ENCODE measurements at regions not wholly inside any gene's neighbourhood (a gene's known extent, or its start where the extent isn't known, plus 50 kb on each side); places are given as distances from the start of the nearest gene placed in this dataset.

- Mint-ChIP-seq H3K4me1 (peaks cover 14 to 16% of the 10 kb centered on the region in 2 experiments), H3K9me3 (no peaks in the 10 kb centered on the region), H3K36me3 (ENCODE audit: insufficient read depth in 1 of 3, low read depth in 3 of 3) (no peaks in the 10 kb centered on the region; a peak in 1 of 7 replicates), H3K27me3 (ENCODE audit: low read depth) (peaks cover 77% of the 10 kb centered on the region), H3K4me3 (no peak overlapping the region), H3K27ac (no peak overlapping the region)
- no peak overlapping the region for H4K8ac ChIP-seq (replicated peaks; ENCODE audit: insufficient read length, low read depth, low read length)
- no CpG with 5 or more reads among the region's 1 CpG for WGBS (ENCODE audit: extremely low coverage, insufficient read length, low lambda C conversion rate)
- no peak overlapping the region for H3K4me2 ChIP-seq (ENCODE audit: insufficient read depth, insufficient read length, low read length)
- H3T11ph ChIP-seq (ENCODE audit: low read length), result no peak overlapping the region
- no peak overlapping the region for H2BK20ac ChIP-seq (ENCODE audit: low read depth, low read length, poor library complexity, severe bottlenecking)
- no peaks in the 10 kb centered on the region for H3K79me1 ChIP-seq (ENCODE audit: insufficient read depth, low read depth, low read length, poor library complexity, severe bottlenecking)
- no peak overlapping the region for H2BK15ac ChIP-seq (ENCODE audit: low read depth, low read length)
- H3K14ac ChIP-seq (ENCODE audit: insufficient read depth, low read length), result no peak overlapping the region
- no peaks in the 10 kb centered on the region; the same call in 1 of the 2 replicates for H3K4me1 ChIP-seq (ENCODE audit: insufficient read depth, low read length)
- no peak overlapping the region for H2AK5ac ChIP-seq (ENCODE audit: insufficient read length, low read length)
- H3K23me2 ChIP-seq (ENCODE audit: insufficient read length, low read depth, low read length, poor library complexity, severe bottlenecking), result no peaks in the 10 kb centered on the region
- no peak overlapping the region for H3K9ac ChIP-seq (ENCODE audit: extremely low read depth, insufficient read length, low read length)
- H4K5ac ChIP-seq (ENCODE audit: insufficient read length, low read depth, low read length), result no peak overlapping the region
- H3K9me3 ChIP-seq (ENCODE audit: control insufficient read depth, low read depth, low read length), result no peaks in the 10 kb centered on the region
- no peak overlapping the region for H3K18ac ChIP-seq (ENCODE audit: insufficient read length, low read depth, low read length)
- no peak overlapping the region for H2AFZ ChIP-seq (ENCODE audit: low read length)
- no peak overlapping the region for H3K56ac ChIP-seq (ENCODE audit: insufficient read length, low read depth, low read length)
- no peaks in the 10 kb centered on the region for H4K20me1 ChIP-seq (ENCODE audit: control insufficient read depth, insufficient read depth, insufficient read length)
- H3K4ac ChIP-seq (ENCODE audit: low read depth, low read length), result no peak overlapping the region
- H4K91ac ChIP-seq (ENCODE audit: insufficient read length, low read depth, low read length), result no peak overlapping the region
- no peak overlapping the region for H3K27ac ChIP-seq (ENCODE audit: insufficient read length, low read depth, low read length)
- no peak overlapping the region for H3K23ac ChIP-seq (ENCODE audit: insufficient read length, low read depth, low read length)
- TF ChIP-seq CTCF (conservative IDR thresholded peaks at IDR 0.05), result no peak
- no peak overlapping the region for H2BK5ac ChIP-seq (ENCODE audit: insufficient read length, low read length)
- H2BK12ac ChIP-seq (ENCODE audit: insufficient read length, low read depth, low read length), result no peak overlapping the region
- H3K79me2 ChIP-seq (ENCODE audit: insufficient read depth, low read length), result no peaks in the 10 kb centered on the region
- no peak for DNase-seq
- H2BK120ac ChIP-seq (ENCODE audit: low read depth, low read length, poor library complexity, severe bottlenecking), result no peak overlapping the region
- peaks cover 7% of the 10 kb centered on the region; the same call in 1 of the 2 replicates for H3K27me3 ChIP-seq (ENCODE audit: insufficient read depth, low read length)
Measured at GRCh38 chr9:79962150-79962549, 390.4 kb downstream of the TLE4 start.

Measured in H9 (cell line).